Uterus (tissue), 2 donors: ENCODE measurements at regions not wholly inside any gene's neighbourhood (a gene's known extent, or its start where the extent isn't known, plus 50 kb on each side); places are given as distances from the start of the nearest gene placed in this dataset.
A peak's percentile ranks its signal among the peaks of the same experiment; 100 is the strongest.

Experiments
- CTCF ChIP-seq, 4 experiments: fragments of 200-600 bp in 2 of 4; fragments of 450-650 bp in 2 of 4; sonication (generic) in 2 of 4; IDR thresholded peaks; one replicate each; pipeline ENCODE4 v1.5.1; 2016 to 2019; ENCODE audit warnings: antibody characterized with exemption in 4 of 4, mild to moderate bottlenecking in 2 of 4, moderate library complexity in 1 of 4
- POLR2A ChIP-seq, 2 donors: fragments of 450-650 bp; IDR thresholded peaks; one replicate each; pipeline ENCODE4 v1.6.1; 2016; ENCODE audit warnings: antibody characterized with exemption in 2 of 2, mild to moderate bottlenecking in 1 of 2, moderate library complexity in 1 of 2

- peak; percentile 68 to 88 (median 86) for TF ChIP-seq CTCF (IDR thresholded peaks at IDR 0.05)
- no peak for TF ChIP-seq POLR2A (IDR thresholded peaks at IDR 0.05)
Measured at GRCh38 chr19:30669329-30670010, 297.3 kb downstream of the ZNF536 start.
